H1 (cell line): ENCODE measurements at regions not wholly inside any gene's neighbourhood (a gene's known extent, or its start where the extent isn't known, plus 50 kb on each side); places are given as distances from the start of the nearest gene placed in this dataset.
A peak's percentile ranks its signal among the peaks of the same experiment; 100 is the strongest.

Experiments
- CTCF ChIA-PET: fragments of 300-600 bp; sonication (Branson Sonifier 250); formaldehyde crosslinking; loops from one replicate; lab custom pipeline; 2021; ENCODE audit not compliant: partially characterized antibody; lab: Charles Lee
- POLR2A ChIA-PET: fragments of 300-600 bp; sonication (Branson Sonifier 250); formaldehyde crosslinking; loops from one replicate; lab custom pipeline; 2021; ENCODE audit warnings: inconsistent platforms; ENCODE audit not compliant: partially characterized antibody; lab: Charles Lee
- DNase-seq, 2 experiments: peaks; one replicate each; pipeline versions ENCODE4 v3.0.0 to v3.0.0-alpha.2; 2010 to 2022; ENCODE audit warnings: low spot score in 2 of 2, low read depth in 1 of 2, mixed read lengths in 1 of 2
- FAIRE-seq: peaks from 2 replicates; lab custom pipeline; 2011; peaks lifted over from hg19 to GRCh38; lab: Jason Lieb, UNC
- H2AFZ ChIP-seq: 2 replicates; pipeline ENCODE4 v1.8.1; 2012; ENCODE audit warnings: low read length, inconsistent platforms
- H2AK5ac ChIP-seq: 2 replicates; pipeline ENCODE4 v1.6.1; 2013; ENCODE audit warnings: low read depth, low read length
- H2BK120ac ChIP-seq: replicated peaks from 2 replicates; pipeline ENCODE3; 2013; ENCODE audit warnings: low read depth, low read length, inconsistent platforms
- H2BK12ac ChIP-seq: 2 replicates; pipeline ENCODE4 v1.6.1; 2013; ENCODE audit warnings: low read depth, low read length
- H2BK15ac ChIP-seq: 2 replicates; pipeline ENCODE4 v1.6.1; 2013; ENCODE audit warnings: low read length
- H2BK20ac ChIP-seq: 2 replicates; pipeline ENCODE4 v1.6.1; 2013; ENCODE audit warnings: low read length
- H2BK5ac ChIP-seq: 2 replicates; pipeline ENCODE4 v1.6.1; 2013; ENCODE audit warnings: low read depth, low read length
- H3K14ac ChIP-seq: 2 replicates; pipeline ENCODE4 v1.6.1; 2013; ENCODE audit warnings: inconsistent platforms; ENCODE audit not compliant: insufficient read length
- H3K18ac ChIP-seq: 2 replicates; pipeline ENCODE4 v1.6.1; 2013; ENCODE audit warnings: low read length; ENCODE audit errors: extremely low read depth
- H3K23ac ChIP-seq: 2 replicates; pipeline ENCODE4 v1.6.1; 2013; ENCODE audit warnings: inconsistent platforms; ENCODE audit not compliant: insufficient read length
- H3K23me2 ChIP-seq: 2 replicates; pipeline ENCODE4 v1.6.1; 2013; ENCODE audit warnings: low read depth, low read length
- H3K27ac ChIP-seq: 2 replicates; pipeline ENCODE4 v1.6.1; 2011; ENCODE audit warnings: low read depth, low read length, inconsistent platforms
- H3K27me3 ChIP-seq, 4 experiments: replicated peaks in 1 of 4; 1 replicate in 1 of 4; 2 replicates in 3 of 4; pipeline versions ENCODE4 v1.6.1 to v1.8.1; 2011 to 2013; ENCODE audit warnings: low read length in 3 of 4, mild to moderate bottlenecking in 3 of 4, inconsistent platforms in 2 of 4, mixed read lengths in 2 of 4, moderate library complexity in 1 of 4; ENCODE audit not compliant: control insufficient read depth in 3 of 4, insufficient read depth in 3 of 4; ENCODE audit errors: extremely low read depth in 1 of 4
- H3K36me3 ChIP-seq, 4 experiments: 2 replicates each; pipeline versions ENCODE4 v1.6.1 to v1.8.1; 2011 to 2013; ENCODE audit warnings: mild to moderate bottlenecking in 4 of 4, low read length in 3 of 4, moderate library complexity in 2 of 4, control low read depth in 1 of 4, inconsistent platforms in 1 of 4; ENCODE audit not compliant: insufficient read depth in 4 of 4, control insufficient read depth in 2 of 4
- H3K4ac ChIP-seq: replicated peaks from 2 replicates; pipeline ENCODE3; 2013; ENCODE audit warnings: low read length, low read depth, mixed read lengths, inconsistent platforms; ENCODE audit not compliant: insufficient read length
- H3K4me1 ChIP-seq, 4 experiments: replicated peaks in 1 of 4; 1 replicate in 1 of 4; 2 replicates in 3 of 4; pipeline versions ENCODE4 v1.6.1 to v1.8.1; 2011 to 2013; ENCODE audit warnings: low read length in 3 of 4, inconsistent platforms in 2 of 4, mixed read lengths in 1 of 4; ENCODE audit not compliant: insufficient read depth in 4 of 4, control insufficient read depth in 3 of 4
- H3K4me2 ChIP-seq, 2 experiments: 2 replicates each; pipeline versions ENCODE4 v1.6.1 to v1.8.1; 2011 to 2013; ENCODE audit warnings: low read depth in 2 of 2, low read length in 2 of 2, control low read depth in 1 of 2, inconsistent platforms in 1 of 2, mild to moderate bottlenecking in 1 of 2; ENCODE audit not compliant: insufficient read depth in 1 of 2
- H3K4me3 ChIP-seq, 4 experiments: fragments of 200-600, 300-600 bp in 1 of 4; sonication (generic), shearing (Covaris generic), sonication (Bioruptor Twin) in 1 of 4; 2 replicates each; pipeline versions ENCODE4 v1.5.1 to v1.8.1; 2011 to 2016; ENCODE audit warnings: low read length in 4 of 4, low read depth in 3 of 4, control low read depth in 2 of 4, inconsistent platforms in 2 of 4, mild to moderate bottlenecking in 2 of 4, mixed read lengths in 1 of 4, moderate library complexity in 1 of 4; ENCODE audit not compliant: insufficient read depth in 2 of 4; ENCODE audit errors: extremely low read depth in 1 of 4
- H3K56ac ChIP-seq: replicated peaks from 2 replicates; pipeline ENCODE3; 2013; ENCODE audit warnings: low read depth, mild to moderate bottlenecking, mixed read lengths, low read length, inconsistent platforms; ENCODE audit not compliant: insufficient read length
- H3K79me1 ChIP-seq: 2 replicates; pipeline ENCODE4 v1.6.1; 2013; ENCODE audit warnings: low read depth, low read length, control low read depth
- H3K79me2 ChIP-seq, 2 experiments: 2 replicates each; pipeline versions ENCODE4 v1.6.1 to v1.8.1; 2012 to 2013; ENCODE audit warnings: low read length in 2 of 2, mild to moderate bottlenecking in 2 of 2, inconsistent platforms in 1 of 2; ENCODE audit not compliant: insufficient read depth in 2 of 2, control insufficient read depth in 1 of 2
- H3K9ac ChIP-seq, 4 experiments: replicated peaks in 1 of 4; 1 replicate in 1 of 4; 2 replicates in 3 of 4; pipeline versions ENCODE4 v1.6.1 to v1.8.1; 2011 to 2013; ENCODE audit warnings: low read depth in 3 of 4, low read length in 3 of 4, control low read depth in 2 of 4, mild to moderate bottlenecking in 2 of 4, moderate library complexity in 2 of 4, inconsistent platforms in 1 of 4; ENCODE audit errors: extremely low read depth in 1 of 4
- H3K9me3 ChIP-seq, 2 experiments: 2 replicates each; pipeline versions ENCODE4 v1.6.1 to v1.8.1; 2012 to 2013; ENCODE audit warnings: mild to moderate bottlenecking in 2 of 2, moderate library complexity in 2 of 2, control low read depth in 1 of 2, inconsistent platforms in 1 of 2, low read depth in 1 of 2, low read length in 1 of 2, mixed read lengths in 1 of 2; ENCODE audit not compliant: insufficient read depth in 2 of 2
- H4K20me1 ChIP-seq, 2 experiments: replicated peaks in 1 of 2; 2 replicates each; pipeline versions ENCODE3 to v1.8.1; 2011 to 2013; ENCODE audit warnings: inconsistent platforms in 2 of 2, low read length in 2 of 2, mild to moderate bottlenecking in 1 of 2; ENCODE audit not compliant: insufficient read depth in 2 of 2, control insufficient read depth in 1 of 2
- H4K5ac ChIP-seq: 2 replicates; pipeline ENCODE4 v1.6.1; 2013; ENCODE audit warnings: low read length, low read depth, mixed read lengths, inconsistent platforms; ENCODE audit not compliant: insufficient read length
- H4K8ac ChIP-seq: 2 replicates; pipeline ENCODE4 v1.8.0; 2013; ENCODE audit warnings: mild to moderate bottlenecking, moderate library complexity, low read length, inconsistent platforms; ENCODE audit not compliant: insufficient read depth; ENCODE audit errors: extremely low read depth
- H4K91ac ChIP-seq: replicated peaks from 2 replicates; pipeline ENCODE3; 2013; ENCODE audit warnings: low read length, mixed read lengths, inconsistent platforms; ENCODE audit not compliant: insufficient read length
- ATF2 ChIP-seq: IDR thresholded peaks from 2 replicates; pipeline ENCODE4 v1.6.1; 2012; ENCODE audit warnings: low read length, inconsistent platforms
- BACH1 ChIP-seq: IDR thresholded peaks from 2 replicates; pipeline ENCODE4 v1.6.1; 2012; ENCODE audit warnings: low read length, improper control_type of control experiment
- CHD2 ChIP-seq: IDR thresholded peaks from 2 replicates; pipeline ENCODE4 v1.6.1; 2012; ENCODE audit warnings: low read length, improper control_type of control experiment
- EZH2 ChIP-seq: fragments of 200-600 bp; sonication (generic); IDR thresholded peaks from 2 replicates; pipeline ENCODE4 v1.7.1; 2012; ENCODE audit warnings: low read depth, mild to moderate bottlenecking, moderate library complexity, low read length, inconsistent platforms; ENCODE audit not compliant: severe bottlenecking
- GABPA ChIP-seq: IDR thresholded peaks from 2 replicates; pipeline ENCODE4 v1.6.1; 2011; ENCODE audit warnings: mild to moderate bottlenecking, low read length, moderate library complexity, borderline replicate concordance; ENCODE audit not compliant: insufficient read depth
- JUN ChIP-seq: IDR thresholded peaks from 2 replicates; pipeline ENCODE4 v1.6.1; 2011; ENCODE audit warnings: low read depth, mild to moderate bottlenecking, improper control_type of control experiment, low read length
- JUND ChIP-seq: IDR thresholded peaks from 2 replicates; pipeline ENCODE4 v1.6.1; 2011; ENCODE audit warnings: mild to moderate bottlenecking, improper control_type of control experiment, low read length
- MAFK ChIP-seq: IDR thresholded peaks from 2 replicates; pipeline ENCODE4 v1.6.1; 2012; ENCODE audit warnings: low read depth, mild to moderate bottlenecking, improper control_type of control experiment, low read length
- NRF1 ChIP-seq: IDR thresholded peaks from 2 replicates; pipeline ENCODE4 v1.6.1; 2011; ENCODE audit warnings: mild to moderate bottlenecking, low read depth, low read length, improper control_type of control experiment
- POU5F1 ChIP-seq: IDR thresholded peaks from 2 replicates; pipeline ENCODE4 v1.6.1; 2011; ENCODE audit warnings: low read depth, mild to moderate bottlenecking, low read length, moderate library complexity
- RXRA ChIP-seq: IDR thresholded peaks from 2 replicates; pipeline ENCODE4 v1.6.1; 2011; ENCODE audit warnings: low read depth, mild to moderate bottlenecking, low read length, moderate library complexity; ENCODE audit not compliant: insufficient read depth
- SP4 ChIP-seq: IDR thresholded peaks from 2 replicates; pipeline ENCODE4 v1.6.1; 2012; ENCODE audit warnings: low read length, inconsistent platforms
- TAF1 ChIP-seq: IDR thresholded peaks from 2 replicates; pipeline ENCODE4 v1.6.1; 2011; ENCODE audit warnings: mild to moderate bottlenecking, low read depth, low read length
- ZNF274 ChIP-seq: IDR thresholded peaks from 2 replicates; pipeline ENCODE4 v1.7.0; 2012; ENCODE audit warnings: low read length, borderline replicate concordance; ENCODE audit errors: extremely low read depth
- WGBS, 2 experiments: shearing (Covaris generic) in 1 of 2; methylation state at CpG; one replicate each; pipeline versions ENCODE4 v1.1.6 to v1.1.7; 2013 to 2015; ENCODE audit warnings: low lambda C conversion rate in 2 of 2, mixed read lengths in 2 of 2, inconsistent platforms in 1 of 2, low coverage in 1 of 2, missing lambda C conversion rate in 1 of 2; ENCODE audit not compliant: insufficient replicate concordance in 2 of 2, insufficient coverage in 1 of 2, insufficient read length in 1 of 2; ENCODE audit errors: extremely low coverage in 1 of 2, missing lambda C conversion rate in 1 of 2; 5-methylcytosine and 5-hydroxymethylcytosine counted together

- Histone ChIP-seq H2BK15ac (no peak overlapping the region), H3K4me3 (no peak overlapping the region), H3K14ac (no peak overlapping the region), H2BK5ac (no peak overlapping the region), H3K23ac (no peak overlapping the region), H3K27me3 (peaks cover 0 to 1% (median 0%) of the 10 kb centered on the region in 4 experiments; a peak in 2 of 7 replicates), H3K4ac (no peak overlapping the region), H3K4me2 (no peak overlapping the region), H3K23me2 (no peaks in the 10 kb centered on the region), H3K9me3 (no peaks in the 10 kb centered on the region), H3K27ac (no peak overlapping the region), H4K8ac (no peak overlapping the region), H4K20me1 (no peaks in the 10 kb centered on the region), H3K79me1 (no peaks in the 10 kb centered on the region), H4K5ac (no peak overlapping the region), H3K56ac (no peak overlapping the region), H4K91ac (no peak overlapping the region), H3K18ac (no peak overlapping the region), H2AFZ (0 out of 2 replicates have a peak overlapping the region, but pooled peaks have one; percentile 9), H3K9ac (no peak overlapping the region), H2BK12ac (no peak overlapping the region), H3K36me3 (no peaks in the 10 kb centered on the region), H2BK20ac (no peak overlapping the region), H3K79me2 (no peaks in the 10 kb centered on the region), H2BK120ac (no peak overlapping the region), H2AK5ac (no peak overlapping the region), H3K4me1 (no peaks in the 10 kb centered on the region)
- ChIA-PET POLR2A (no interaction called here), CTCF (interaction anchor here (0.6 kb wide), 1 partner anchor 759 kb away, joined by 3 read pairs; no protein-coding TSS in a partner anchor)
- WGBS, 2 experiments, result 86% methylated on average over 2 of the region's 2 CpGs; no CpG with 5 or more reads in 1 of the 2 experiments
- DNase-seq (no peak), FAIRE-seq (no peak)
- TF ChIP-seq RXRA (no peak), TAF1 (no peak), NRF1 (no peak), POU5F1 (no peak), ZNF274 (no peak), GABPA (no peak), BACH1 (no peak), JUN (no peak), SP4 (no peak), EZH2 (no peak), JUND (no peak), CHD2 (no peak), ATF2 (no peak), MAFK (no peak)
These were observed 369.0 kb upstream of the CDIN1 start for GRCh38 chr15:36210426-36210825.
